Inflammatory macrophage (primary cell): ENCODE measurements at regions not wholly inside any gene's neighbourhood (a gene's known extent, or its start where the extent isn't known, plus 50 kb on each side); places are given as distances from the start of the nearest gene placed in this dataset.

Source experiments
- DNase-seq, 2 donors: peaks; one replicate each; pipeline ENCODE4 v3.0.0-alpha.2; 2020 to 2022

- DNase-seq, result no peak
Observed at GRCh38 chr15:98202256-98202655, 241.8 kb downstream of the ARRDC4 start.

- no peak for DNase-seq
Observed at GRCh38 chr15:98203872-98204660, 243.6 kb downstream of the ARRDC4 start.

GRCh38 chr15:98207928-98208327 lies 247.4 kb downstream of the ARRDC4 start:
- DNase-seq, result no peak

- DNase-seq, result no peak
Observed at GRCh38 chr15:98213346-98213979, 253.0 kb downstream of the ARRDC4 start.

- no peak for DNase-seq
Observed at GRCh38 chr15:98216166-98216565, 255.7 kb downstream of the ARRDC4 start.

GRCh38 chr15:98217356-98217755 lies 256.9 kb downstream of the ARRDC4 start:
- no peak for DNase-seq

GRCh38 chr15:98221144-98221543 lies 260.6 kb downstream of the ARRDC4 start:
- no peak for DNase-seq

GRCh38 chr15:98221577-98221976 lies 261.1 kb downstream of the ARRDC4 start:
- no peak for DNase-seq

- DNase-seq, result no peak
Observed at GRCh38 chr15:98226149-98226548, 265.6 kb downstream of the ARRDC4 start.

- DNase-seq, result no peak
Observed at GRCh38 chr15:98226578-98226977, 266.1 kb downstream of the ARRDC4 start.

GRCh38 chr15:98228846-98229245 lies 268.3 kb downstream of the ARRDC4 start:
- DNase-seq, result no peak

- no peak for DNase-seq
Observed at GRCh38 chr15:98230975-98231374, 270.5 kb downstream of the ARRDC4 start.

GRCh38 chr15:98231696-98232440 lies 271.4 kb downstream of the ARRDC4 start:
- no peak for DNase-seq

GRCh38 chr15:98232761-98233160 lies 272.3 kb downstream of the ARRDC4 start:
- no peak for DNase-seq

- no peak for DNase-seq
Observed at GRCh38 chr15:98233873-98234272, 273.4 kb downstream of the ARRDC4 start.

- DNase-seq, result no peak
Observed at GRCh38 chr15:98240303-98240702, 279.8 kb downstream of the ARRDC4 start.

GRCh38 chr15:98241032-98241554 lies 280.6 kb downstream of the ARRDC4 start:
- no peak for DNase-seq

GRCh38 chr15:98257290-98257689 lies 296.8 kb downstream of the ARRDC4 start:
- no peak for DNase-seq

- DNase-seq, result no peak
Observed at GRCh38 chr15:98263787-98264186, 303.3 kb downstream of the ARRDC4 start.

- no peak for DNase-seq
Observed at GRCh38 chr15:98266295-98266694, 305.8 kb downstream of the ARRDC4 start.

- no peak for DNase-seq
Observed at GRCh38 chr15:98268163-98268562, 307.7 kb downstream of the ARRDC4 start.

GRCh38 chr15:98272625-98273024 lies 312.1 kb downstream of the ARRDC4 start:
- DNase-seq, result no peak

GRCh38 chr15:98276018-98276417 lies 315.5 kb downstream of the ARRDC4 start:
- DNase-seq, result no peak
